Fibroblast of lung (primary cell): ENCODE measurements at regions not wholly inside any gene's neighbourhood (a gene's known extent, or its start where the extent isn't known, plus 50 kb on each side); places are given as distances from the start of the nearest gene placed in this dataset.

Source experiments
- EZH2 ChIP-seq: IDR thresholded peaks from 2 replicates; pipeline ENCODE4 v1.5.1; 2012; ENCODE audit warnings: low read length, control low read depth, mild to moderate bottlenecking; ENCODE audit errors: missing control alignments
- TF ChIP-seq, protein P1 (sequence below), 2 donors: IDR thresholded peaks in 1 of 2; conservative IDR thresholded peaks in 1 of 2; 1 replicate in 1 of 2; 2 replicates in 1 of 2; pipeline ENCODE4 v1.5.1; 2011 to 2012; ENCODE audit warnings: low read length in 2 of 2, control low read depth in 1 of 2, inconsistent platforms in 1 of 2, low read depth in 1 of 2, mild to moderate bottlenecking in 1 of 2

DNA sequence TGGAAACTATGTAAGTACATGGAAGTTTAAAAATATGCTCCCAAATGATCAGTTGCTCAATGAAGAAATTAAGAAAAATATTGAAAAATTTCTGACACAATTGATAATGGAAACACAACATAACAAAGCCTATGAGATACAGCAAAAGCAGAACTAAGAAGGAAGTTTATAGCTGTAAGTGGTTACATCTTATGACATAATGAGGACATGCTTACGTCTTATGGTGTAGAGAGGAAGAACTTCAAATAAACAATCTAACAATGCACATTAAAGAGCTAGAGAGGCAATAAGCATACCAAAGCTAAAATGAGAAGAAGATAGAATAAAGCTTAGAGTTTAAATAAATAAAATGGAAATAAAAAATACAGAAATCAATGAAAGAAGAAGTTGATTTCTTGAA lies 50.0 kb upstream of the CEACAM21 start:
- TF ChIP-seq, protein P1, sequence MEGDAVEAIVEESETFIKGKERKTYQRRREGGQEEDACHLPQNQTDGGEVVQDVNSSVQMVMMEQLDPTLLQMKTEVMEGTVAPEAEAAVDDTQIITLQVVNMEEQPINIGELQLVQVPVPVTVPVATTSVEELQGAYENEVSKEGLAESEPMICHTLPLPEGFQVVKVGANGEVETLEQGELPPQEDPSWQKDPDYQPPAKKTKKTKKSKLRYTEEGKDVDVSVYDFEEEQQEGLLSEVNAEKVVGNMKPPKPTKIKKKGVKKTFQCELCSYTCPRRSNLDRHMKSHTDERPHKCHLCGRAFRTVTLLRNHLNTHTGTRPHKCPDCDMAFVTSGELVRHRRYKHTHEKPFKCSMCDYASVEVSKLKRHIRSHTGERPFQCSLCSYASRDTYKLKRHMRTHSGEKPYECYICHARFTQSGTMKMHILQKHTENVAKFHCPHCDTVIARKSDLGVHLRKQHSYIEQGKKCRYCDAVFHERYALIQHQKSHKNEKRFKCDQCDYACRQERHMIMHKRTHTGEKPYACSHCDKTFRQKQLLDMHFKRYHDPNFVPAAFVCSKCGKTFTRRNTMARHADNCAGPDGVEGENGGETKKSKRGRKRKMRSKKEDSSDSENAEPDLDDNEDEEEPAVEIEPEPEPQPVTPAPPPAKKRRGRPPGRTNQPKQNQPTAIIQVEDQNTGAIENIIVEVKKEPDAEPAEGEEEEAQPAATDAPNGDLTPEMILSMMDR (conservative IDR thresholded peaks at IDR 0.05 in 1 of 2, IDR thresholded peaks at IDR 0.05 in 1 of 2; ENCODE audit: low read depth in 1 of 2, low read length in 2 of 2), result no peak
- no peak for TF ChIP-seq EZH2
